ENCODE measurements at regions not wholly inside any gene's neighbourhood (a gene's known extent, or its start where the extent isn't known, plus 50 kb on each side); places are given as distances from the start of the nearest gene placed in this dataset.
"Not testable (repeated sequence)": the region's sequence is repeated elsewhere in the genome, so short reads cannot be mapped to it uniquely, and the experiment has no call there.

DNA sequence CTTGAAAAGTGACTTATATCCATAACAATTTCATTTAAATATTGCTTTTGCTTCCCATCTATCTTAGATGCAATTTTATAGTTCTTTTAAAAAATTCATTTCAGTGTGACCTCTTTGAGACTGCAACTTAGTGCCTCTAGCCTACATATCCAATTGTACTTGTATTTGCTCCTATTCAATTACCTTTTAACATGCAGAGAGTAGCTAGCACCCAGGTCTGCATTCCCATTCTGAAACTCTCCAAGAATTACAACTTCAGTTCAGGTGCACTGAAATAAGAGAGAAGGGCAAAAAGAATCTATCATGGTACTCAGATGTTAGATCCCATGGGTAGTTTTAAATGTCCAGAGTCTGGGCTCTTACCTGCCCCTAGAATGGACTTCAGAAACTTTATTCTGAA, 765.4 kb upstream of the SLC35B3 start:
- no peak for DNase-seq (ENCODE audit: low read depth in 2 of 2)

DNA sequence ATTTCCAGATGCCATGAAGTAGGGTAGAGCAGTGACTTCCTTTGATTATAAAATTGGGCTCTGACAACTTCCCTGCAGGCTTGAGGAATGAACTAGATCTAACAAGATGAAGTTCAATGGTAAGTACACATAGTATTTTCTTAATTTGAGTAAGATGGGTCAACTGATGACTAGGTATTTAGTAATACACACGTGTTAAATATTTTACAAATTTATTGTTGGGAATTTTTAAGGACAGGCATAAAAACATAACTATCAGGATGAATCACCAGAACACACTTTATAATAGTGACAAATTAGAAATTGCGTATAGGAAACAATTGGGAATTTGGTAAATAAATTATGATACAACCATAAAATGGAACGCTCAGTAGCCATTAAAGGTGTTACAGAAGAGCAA, 762.4 kb upstream of the SLC35B3 start:
- no peak for DNase-seq (ENCODE audit: low read depth in 2 of 2)

GRCh38 chr6:9195322-9195721, 760.0 kb upstream of the SLC35B3 start:
- DNase-seq (ENCODE audit: low read depth in 2 of 2) = no peak

- no peak for DNase-seq (ENCODE audit: low read depth in 2 of 2)
Observed at GRCh38 chr6:9192405-9192909, 757.1 kb upstream of the SLC35B3 start.

GRCh38 chr6:9186148-9186547, 750.8 kb upstream of the SLC35B3 start:
- DNase-seq (ENCODE audit: low read depth in 2 of 2) = no peak

- no peak for DNase-seq (ENCODE audit: low read depth in 2 of 2)
Observed at GRCh38 chr6:9178071-9178470, 742.7 kb upstream of the SLC35B3 start.

DNA sequence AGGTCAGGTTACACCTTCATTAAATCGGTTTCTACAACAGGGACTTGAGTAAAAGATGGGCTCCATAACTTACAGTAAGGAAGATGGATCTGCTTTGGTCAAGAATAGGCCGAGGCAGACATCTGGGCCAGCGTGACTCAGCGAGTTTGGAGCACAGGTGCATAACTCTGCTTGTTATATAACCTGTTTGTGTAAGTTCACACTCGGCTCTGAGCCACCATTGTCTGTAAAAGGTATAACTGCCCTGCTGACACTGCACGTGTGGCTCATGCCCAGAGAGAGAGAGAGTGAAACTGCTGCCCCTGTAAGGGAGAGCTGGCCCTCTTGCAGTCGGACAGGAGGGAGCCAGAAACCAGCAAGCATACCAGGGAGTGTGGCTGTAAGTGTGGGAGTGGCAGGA, 737.9 kb upstream of the SLC35B3 start:
- no peak for DNase-seq (ENCODE audit: low read depth in 2 of 2)

GRCh38 chr6:9172096-9172495, 736.8 kb upstream of the SLC35B3 start:
- no peak for DNase-seq (ENCODE audit: low read depth in 2 of 2)

GRCh38 chr6:9168669-9169068, 733.3 kb upstream of the SLC35B3 start:
- no peak for DNase-seq (ENCODE audit: low read depth in 2 of 2)

GRCh38 chr6:9161731-9162130, 726.4 kb upstream of the SLC35B3 start:
- no peak for DNase-seq (ENCODE audit: low read depth in 2 of 2)

GRCh38 chr6:9159051-9159450, 723.7 kb upstream of the SLC35B3 start:
- DNase-seq (ENCODE audit: low read depth in 2 of 2) = no peak

DNA sequence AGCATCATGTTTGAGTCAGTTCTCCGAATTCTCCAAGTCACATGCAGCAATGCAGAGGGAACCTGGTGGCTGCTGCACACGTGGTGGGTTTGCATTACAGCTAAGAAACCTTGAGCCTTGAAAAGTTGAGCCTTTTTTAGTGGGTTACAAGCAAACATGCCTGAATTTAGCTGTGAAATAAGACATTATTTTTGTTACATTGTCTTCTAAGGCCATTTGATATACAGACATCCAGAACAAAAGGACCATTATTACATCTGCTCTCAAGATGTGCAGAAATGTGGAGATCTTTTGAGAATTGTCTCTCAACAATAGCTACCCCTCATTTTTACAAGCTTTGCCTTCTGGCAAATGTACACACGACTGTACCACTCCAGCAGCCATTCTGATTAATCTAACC, 720.5 kb upstream of the SLC35B3 start:
- no peak for DNase-seq (ENCODE audit: low read depth in 2 of 2)

DNA sequence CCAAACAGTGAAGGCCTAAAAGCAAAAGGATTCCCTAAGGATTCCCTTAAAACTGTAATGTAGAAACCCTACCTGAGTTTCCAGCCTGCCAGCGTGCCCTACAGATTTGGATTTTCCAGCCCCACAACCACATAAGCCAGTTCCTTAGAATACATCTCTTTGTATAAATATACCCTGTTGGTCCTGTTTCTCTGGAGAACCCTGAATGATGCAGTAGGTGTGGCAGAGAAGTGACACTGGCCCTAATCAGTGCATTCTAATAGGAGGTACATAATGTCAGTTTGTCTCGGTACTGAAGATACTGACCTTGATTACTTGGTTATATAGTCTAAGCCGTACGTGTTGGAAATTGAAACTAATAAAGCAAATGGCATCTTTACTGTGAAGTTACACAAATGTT, 707.8 kb upstream of the SLC35B3 start:
- DNase-seq (ENCODE audit: low read depth in 2 of 2) = no peak

DNA sequence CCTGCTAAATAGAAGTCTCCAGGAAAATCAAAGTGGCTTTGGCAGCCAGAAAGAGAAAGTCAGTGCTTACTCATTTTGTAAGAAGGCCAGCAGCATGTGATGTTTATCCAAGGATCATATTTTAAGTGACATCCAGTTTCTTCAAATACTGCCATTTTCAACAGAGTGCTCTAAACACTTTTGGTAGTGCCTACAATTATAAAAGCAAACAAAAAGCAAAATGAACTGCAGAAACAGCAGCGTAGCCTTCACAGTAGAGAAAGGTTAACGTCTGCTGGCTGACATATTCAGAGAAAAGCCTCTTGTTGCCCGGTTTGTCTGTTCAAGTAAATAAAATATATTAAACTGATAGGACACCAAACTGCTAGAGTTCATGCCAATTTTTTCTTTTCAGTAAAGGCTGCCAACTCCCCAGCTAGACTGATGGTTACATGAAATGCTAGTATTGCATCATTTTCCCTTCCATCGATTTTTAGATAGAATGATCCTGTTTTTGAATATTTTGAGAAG, 705.7 kb upstream of the SLC35B3 start:
- no peak for DNase-seq (ENCODE audit: low read depth in 2 of 2)

- no peak for DNase-seq (ENCODE audit: low read depth in 2 of 2)
Observed at GRCh38 chr6:9140172-9140571, 704.8 kb upstream of the SLC35B3 start.

GRCh38 chr6:9139746-9140145, 704.4 kb upstream of the SLC35B3 start:
- no peak for DNase-seq (ENCODE audit: low read depth in 2 of 2)

DNA sequence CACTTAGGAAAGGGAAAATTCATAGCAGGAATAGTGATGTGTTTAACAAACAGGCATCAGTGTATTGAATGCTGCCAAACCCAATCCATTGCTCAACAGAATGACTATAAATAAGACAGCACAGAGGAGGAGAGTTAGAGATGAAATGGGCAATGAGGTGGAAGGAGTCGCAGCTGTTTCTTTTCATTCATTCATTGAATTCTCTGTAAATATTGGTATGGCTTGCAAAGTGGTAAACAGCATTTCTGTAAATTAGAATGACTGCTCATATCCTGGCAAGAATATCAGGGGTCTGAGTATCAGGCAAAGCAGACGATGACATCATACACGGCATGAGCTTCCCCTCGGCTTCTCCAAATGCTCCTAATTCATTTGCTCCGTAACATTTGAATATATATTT, 703.6 kb upstream of the SLC35B3 start:
- DNase-seq (ENCODE audit: low read depth in 2 of 2) = no peak

- no peak for DNase-seq (ENCODE audit: low read depth in 2 of 2)
Observed at GRCh38 chr6:9136141-9136822, 700.9 kb upstream of the SLC35B3 start.

DNA sequence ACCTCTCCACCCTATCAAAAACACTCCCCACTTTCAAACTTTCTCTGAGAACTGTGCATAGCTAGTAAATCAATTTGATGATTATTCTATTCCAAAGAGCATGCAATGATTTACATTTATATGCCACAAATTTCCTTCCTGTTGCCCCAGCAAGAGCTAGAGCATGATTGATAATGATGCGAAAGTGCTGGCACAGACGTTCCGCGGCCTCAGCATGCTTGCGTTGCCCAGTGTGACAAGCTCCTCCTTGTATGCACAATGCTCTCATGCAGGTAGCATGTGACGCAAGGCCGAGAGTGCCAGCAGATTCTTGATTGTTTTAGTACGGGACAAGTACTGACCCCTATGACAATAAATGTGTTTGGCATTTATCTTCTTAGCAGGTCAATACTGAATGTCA, 696.3 kb upstream of the SLC35B3 start:
- DNase-seq (ENCODE audit: low read depth in 2 of 2) = no peak

DNA sequence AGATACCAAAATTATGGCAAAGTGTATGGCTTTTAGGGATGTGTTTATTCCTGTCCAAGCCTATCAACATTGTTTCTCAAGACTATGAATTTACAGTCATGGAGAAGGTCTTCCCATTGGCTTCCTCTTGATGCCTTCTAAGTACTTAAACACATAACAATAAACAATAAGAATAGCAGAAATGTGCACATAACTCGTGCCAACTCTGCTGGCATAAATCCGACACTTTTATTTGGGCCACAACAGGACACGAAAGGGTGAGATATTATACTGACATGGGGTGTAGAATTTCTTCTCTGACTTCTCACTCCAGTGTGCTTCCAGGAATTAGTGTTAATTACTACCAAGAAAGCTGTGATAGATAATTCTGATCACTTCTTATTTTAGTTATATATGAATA, 695.9 kb upstream of the SLC35B3 start:
- DNase-seq (ENCODE audit: low read depth in 2 of 2) = no peak

DNA sequence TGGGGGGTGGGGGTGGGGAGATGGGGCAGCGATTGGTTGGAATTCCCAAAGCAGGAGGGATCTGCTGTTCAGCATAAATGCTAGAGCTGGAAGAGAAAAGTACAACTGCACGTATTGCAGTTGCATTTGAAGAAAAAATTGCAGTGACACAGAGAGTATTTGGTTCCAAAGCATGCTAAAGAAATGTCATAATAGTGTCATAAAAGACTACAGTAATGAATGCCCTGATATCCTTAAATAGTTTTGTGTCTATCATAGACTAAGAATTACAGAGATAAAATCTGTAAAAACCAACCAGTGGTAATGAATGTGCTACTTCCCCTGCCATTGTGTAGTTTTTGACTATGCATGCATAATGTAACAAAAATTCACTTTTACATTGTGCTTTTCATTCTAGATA, 693.6 kb upstream of the SLC35B3 start:
- DNase-seq (ENCODE audit: low read depth in 2 of 2) = no peak

GRCh38 chr6:9126878-9127560, 691.7 kb upstream of the SLC35B3 start:
- DNase-seq (ENCODE audit: low read depth in 2 of 2) = no peak

DNA sequence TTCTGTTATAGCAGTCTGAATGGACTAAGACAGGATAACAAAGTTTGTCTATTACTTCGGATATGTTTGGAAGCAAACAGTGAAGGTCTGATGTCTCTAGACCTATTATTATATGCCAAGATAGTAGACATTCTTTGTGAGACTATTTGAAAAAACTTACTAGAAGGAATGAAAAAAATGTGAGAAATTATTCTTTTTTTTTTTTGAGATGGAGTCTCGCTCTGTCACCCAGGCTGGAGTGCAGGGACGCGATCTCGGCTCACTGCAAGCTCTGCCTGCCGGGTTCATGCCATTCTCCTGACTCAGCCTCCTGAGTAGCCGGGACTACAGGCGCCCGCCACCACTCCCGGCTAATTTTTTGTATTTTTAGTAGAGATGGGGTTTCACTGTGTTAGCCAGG, 690.7 kb upstream of the SLC35B3 start:
- not testable (repeated sequence) for DNase-seq (ENCODE audit: low read depth in 2 of 2)

Data from stimulated activated CD4-positive, alpha-beta T cell treated with anti-CD3 and anti-CD28 coated beads, Interleukin-1b, Interleukin-23, amount 100 ng/mL, for 4 hours (primary cell).